Gastroesophageal sphincter (tissue), 4 donors: ENCODE measurements at regions not wholly inside any gene's neighbourhood (a gene's known extent, or its start where the extent isn't known, plus 50 kb on each side); places are given as distances from the start of the nearest gene placed in this dataset.
"Not testable (repeated sequence)": the region's sequence is repeated elsewhere in the genome, so short reads cannot be mapped to it uniquely, and the experiment has no call there.

ENCODE experiments used
- ATAC-seq: fragments of 150-250 bp; one replicate; pipeline ENCODE4 v1.9.1; 2016; ENCODE audit warnings: mild to moderate bottlenecking, moderate library complexity
- H3K27ac ChIP-seq, 4 donors: fragments of 200-600 bp; sonication (generic) in 3 of 4; 1 replicate in 3 of 4; 2 replicates in 1 of 4; pipeline ENCODE4 v1.5.1; 2016 to 2019
- H3K27me3 ChIP-seq: fragments of 200-600 bp; sonication (generic); one replicate; pipeline ENCODE4 v1.5.1; 2019
- H3K36me3 ChIP-seq, 2 donors: fragments of 200-600 bp; sonication (generic); one replicate each; pipeline ENCODE4 v1.5.1; 2019; ENCODE audit warnings: control low read depth in 1 of 2
- H3K4me1 ChIP-seq, 3 donors: fragments of 200-600 bp; sonication (generic); 1 replicate in 2 of 3; 2 replicates in 1 of 3; pipeline ENCODE4 v1.5.1; 2016 to 2019; ENCODE audit warnings: control low read depth in 2 of 3
- H3K4me3 ChIP-seq, 2 donors: fragments of 200-600 bp; sonication (generic); one replicate each; pipeline ENCODE4 v1.5.1; 2019; ENCODE audit warnings: mild to moderate bottlenecking in 1 of 2, moderate library complexity in 1 of 2
- H3K9me3 ChIP-seq, 3 donors: fragments of 200-600 bp; sonication (generic); one replicate each; pipeline ENCODE4 v1.5.1; 2017 to 2019; ENCODE audit warnings: control low read depth in 2 of 3
- CTCF ChIP-seq, 4 experiments: fragments of 200-600 bp in 2 of 4; fragments of 450-650 bp in 2 of 4; sonication (generic) in 1 of 4; IDR thresholded peaks; one replicate each; pipeline ENCODE4 v1.5.1; 2017 to 2019; ENCODE audit warnings: antibody characterized with exemption in 4 of 4, mild to moderate bottlenecking in 2 of 4, moderate library complexity in 2 of 4
- EP300 ChIP-seq: sonication (generic); formaldehyde crosslinking; IDR thresholded peaks from one replicate; pipeline ENCODE4 v1.6.1; 2017; ENCODE audit warnings: antibody characterized with exemption, mild to moderate bottlenecking
- POLR2A ChIP-seq, 2 donors: fragments of 450-650 bp; IDR thresholded peaks; one replicate each; pipeline ENCODE4 v1.6.1; 2017; ENCODE audit warnings: antibody characterized with exemption in 2 of 2, mild to moderate bottlenecking in 2 of 2, moderate library complexity in 1 of 2
- POLR2AphosphoS5 ChIP-seq: sonication (generic); formaldehyde crosslinking; IDR thresholded peaks from one replicate; pipeline ENCODE4 v1.6.1; 2017; ENCODE audit warnings: antibody characterized with exemption
- WGBS, 2 donors: methylation state at CpG; one replicate each; pipeline ENCODE4 v1.1.5; 2018; ENCODE audit warnings: low coverage in 1 of 2; 5-methylcytosine and 5-hydroxymethylcytosine counted together

GRCh38 chr7:96778263-96778662 lies 68.6 kb upstream of the SEM1 start:
- 65 to 67% methylated on average over 2 to 3 of the region's 3 CpGs for WGBS, 2 donors
- Histone ChIP-seq H3K27ac (no peak overlapping the region), H3K36me3 (no peaks in the 10 kb centered on the region), H3K9me3 (no peaks in the 10 kb centered on the region), H3K4me3 (no peak overlapping the region), H3K27me3 (no peaks in the 10 kb centered on the region), H3K4me1 (no peaks in the 10 kb centered on the region)
- TF ChIP-seq POLR2AphosphoS5 (no peak), POLR2A (IDR thresholded peaks at IDR 0.05) (no peak), CTCF (IDR thresholded peaks at IDR 0.05) (no peak), EP300 (no peak)
- no peak for ATAC-seq

GRCh38 chr7:96781919-96782318 lies 72.3 kb upstream of the SEM1 start:
- H3K9me3 ChIP-seq: no peaks in the 10 kb centered on the region
- H3K4me1 ChIP-seq: no peaks in the 10 kb centered on the region
- TF ChIP-seq EP300 (no peak), POLR2A (IDR thresholded peaks at IDR 0.05) (no peak), POLR2AphosphoS5 (no peak), CTCF (IDR thresholded peaks at IDR 0.05) (no peak)
- H3K27ac ChIP-seq: no peak overlapping the region
- H3K27me3 ChIP-seq: no peaks in the 10 kb centered on the region
- no peak for ATAC-seq
- no peak overlapping the region for H3K4me3 ChIP-seq
- H3K36me3 ChIP-seq: no peaks in the 10 kb centered on the region

- not testable (repeated sequence) for H3K27me3 ChIP-seq, ATAC-seq, H3K4me3 ChIP-seq, H3K27ac ChIP-seq, H3K36me3 ChIP-seq, H3K4me1 ChIP-seq, H3K9me3 ChIP-seq
- 64 to 76% methylated on average over 5 to 7 of the region's 7 CpGs for WGBS, 2 donors
These were observed 73.1 kb upstream of the SEM1 start for GRCh38 chr7:96782686-96783298.

GRCh38 chr7:96784597-96784996 lies 75.0 kb upstream of the SEM1 start:
- 78 to 100% methylated on average over 1 of the region's 1 CpG for WGBS, 2 donors
- Histone ChIP-seq H3K27ac (no peak overlapping the region), H3K4me3 (no peak overlapping the region), H3K27me3 (no peaks in the 10 kb centered on the region), H3K9me3 (no peaks in the 10 kb centered on the region), H3K4me1 (no peaks in the 10 kb centered on the region), H3K36me3 (no peaks in the 10 kb centered on the region)
- TF ChIP-seq POLR2A (IDR thresholded peaks at IDR 0.05) (no peak), POLR2AphosphoS5 (no peak), CTCF (IDR thresholded peaks at IDR 0.05) (no peak), EP300 (no peak)
- ATAC-seq: no peak

GRCh38 chr7:96786261-96786997 lies 76.8 kb upstream of the SEM1 start:
- WGBS, 2 donors: 47 to 52% methylated on average over 5 to 11 of the region's 15 CpGs
- ATAC-seq: no peak
- no peaks in the 10 kb centered on the region for H3K36me3 ChIP-seq
- no peaks in the 10 kb centered on the region for H3K9me3 ChIP-seq
- no peaks in the 10 kb centered on the region for H3K4me1 ChIP-seq
- no peaks in the 10 kb centered on the region for H3K27me3 ChIP-seq
- no peak for TF ChIP-seq EP300
- TF ChIP-seq POLR2AphosphoS5: no peak
- no peak for TF ChIP-seq CTCF (IDR thresholded peaks at IDR 0.05)
- TF ChIP-seq POLR2A (IDR thresholded peaks at IDR 0.05): no peak
- no peak overlapping the region for H3K27ac ChIP-seq
- H3K4me3 ChIP-seq: no peak overlapping the region
